Occipital lobe (tissue), 1 donor: ENCODE measurements at regions not wholly inside any gene's neighbourhood (a gene's known extent, or its start where the extent isn't known, plus 50 kb on each side); places are given as distances from the start of the nearest gene placed in this dataset.

Experiments
- DNase-seq: peaks from one replicate; lab custom pipeline; 2025; lab: John Stamatoyannopoulos, UW

- no peak for DNase-seq
These were observed 689.4 kb upstream of the WWC1 start for GRCh38 chr5:167602067-167602466.

GRCh38 chr5:167603135-167603534 lies 688.3 kb upstream of the WWC1 start:
- DNase-seq, result no peak

- no peak for DNase-seq
These were observed 682.8 kb upstream of the WWC1 start for GRCh38 chr5:167608390-167609272.

- no peak for DNase-seq
These were observed 677.0 kb upstream of the WWC1 start for GRCh38 chr5:167614294-167615021.

- no peak for DNase-seq
These were observed 675.2 kb upstream of the WWC1 start for GRCh38 chr5:167616043-167616890.

- DNase-seq, result no peak
These were observed 668.1 kb upstream of the WWC1 start for GRCh38 chr5:167623354-167623753.

GRCh38 chr5:167624053-167624452 lies 667.4 kb upstream of the WWC1 start:
- no peak for DNase-seq

- DNase-seq, result no peak
These were observed 664.9 kb upstream of the WWC1 start for GRCh38 chr5:167626341-167627123.

- no peak for DNase-seq
These were observed 661.8 kb upstream of the WWC1 start for GRCh38 chr5:167629634-167630033.

- DNase-seq, result no peak
These were observed 660.3 kb upstream of the WWC1 start for GRCh38 chr5:167631191-167631590.

- no peak for DNase-seq
These were observed 658.3 kb upstream of the WWC1 start for GRCh38 chr5:167633114-167633513.

- no peak for DNase-seq
These were observed 657.5 kb upstream of the WWC1 start for GRCh38 chr5:167633931-167634341.

- DNase-seq, result no peak
These were observed 657.0 kb upstream of the WWC1 start for GRCh38 chr5:167634432-167634831.

- DNase-seq, result no peak
These were observed 652.6 kb upstream of the WWC1 start for GRCh38 chr5:167638816-167639215.

- no peak for DNase-seq
These were observed 652.2 kb upstream of the WWC1 start for GRCh38 chr5:167639273-167639672.

- no peak for DNase-seq
These were observed 651.7 kb upstream of the WWC1 start for GRCh38 chr5:167639766-167640165.

GRCh38 chr5:167642181-167642580 lies 649.3 kb upstream of the WWC1 start:
- no peak for DNase-seq

- DNase-seq, result no peak
These were observed 648.5 kb upstream of the WWC1 start for GRCh38 chr5:167642779-167643517.

GRCh38 chr5:167643631-167644280 lies 647.7 kb upstream of the WWC1 start:
- no peak for DNase-seq

GRCh38 chr5:167644619-167645018 lies 646.8 kb upstream of the WWC1 start:
- no peak for DNase-seq
